ENCODE measurements at regions not wholly inside any gene's neighbourhood (a gene's known extent, or its start where the extent isn't known, plus 50 kb on each side); places are given as distances from the start of the nearest gene placed in this dataset.

GRCh38 chr9:80156262-80156661 is 584.5 kb downstream of the TLE4 start:
- Histone ChIP-seq H3K4me1 (ENCODE audit: insufficient read depth, low read length) (peaks cover 11% of the 10 kb centered on the region; the same call in 1 of the 2 replicates), H3K9me3 (ENCODE audit: insufficient read depth, low read depth, low read length) (0 out of 2 replicates have a peak, but pooled peaks cover 9% of the 10 kb centered on the region), H3K4me3 (ENCODE audit: low read length) (no peak overlapping the region), H3K9ac (ENCODE audit: low read depth, low read length) (no peak overlapping the region), H3K36me3 (ENCODE audit: insufficient read depth, low read depth, low read length) (no peaks in the 10 kb centered on the region), H3K27ac (ENCODE audit: low read length) (no peak overlapping the region), H3K27me3 (ENCODE audit: insufficient read depth, low read length) (no peaks in the 10 kb centered on the region)

GRCh38 chr9:80147866-80148265 is 576.1 kb downstream of the TLE4 start:
- Histone ChIP-seq H3K4me3 (ENCODE audit: low read length) (no peak overlapping the region), H3K27ac (ENCODE audit: low read length) (no peak overlapping the region), H3K4me1 (ENCODE audit: insufficient read depth, low read length) (no peaks in the 10 kb centered on the region), H3K9ac (ENCODE audit: low read depth, low read length) (no peak overlapping the region), H3K36me3 (ENCODE audit: insufficient read depth, low read depth, low read length) (no peaks in the 10 kb centered on the region), H3K9me3 (ENCODE audit: insufficient read depth, low read depth, low read length) (no peaks in the 10 kb centered on the region; the same call in 1 of the 2 replicates), H3K27me3 (ENCODE audit: insufficient read depth, low read length) (no peaks in the 10 kb centered on the region)

- no peak overlapping the region for H3K27ac ChIP-seq (ENCODE audit: low read length)
These were observed 574.7 kb downstream of the TLE4 start for GRCh38 chr9:80146466-80146865.

GRCh38 chr9:80144856-80145255 is 573.1 kb downstream of the TLE4 start:
- Histone ChIP-seq H3K27ac (ENCODE audit: low read length) (no peak overlapping the region), H3K27me3 (ENCODE audit: insufficient read depth, low read length) (no peaks in the 10 kb centered on the region), H3K4me3 (ENCODE audit: low read length) (no peak overlapping the region), H3K36me3 (ENCODE audit: insufficient read depth, low read depth, low read length) (no peaks in the 10 kb centered on the region), H3K9ac (ENCODE audit: low read depth, low read length) (no peak overlapping the region), H3K9me3 (ENCODE audit: insufficient read depth, low read depth, low read length) (no peaks in the 10 kb centered on the region; the same call in 1 of the 2 replicates), H3K4me1 (ENCODE audit: insufficient read depth, low read length) (no peaks in the 10 kb centered on the region)

More at GRCh38 chr9:80146466-80146865, 574.7 kb downstream of the TLE4 start:
- Histone ChIP-seq H3K4me3 (ENCODE audit: low read length) (no peak overlapping the region), H3K27me3 (ENCODE audit: insufficient read depth, low read length) (no peaks in the 10 kb centered on the region), H3K9ac (ENCODE audit: low read depth, low read length) (no peak overlapping the region), H3K9me3 (ENCODE audit: insufficient read depth, low read depth, low read length) (no peaks in the 10 kb centered on the region; the same call in 1 of the 2 replicates), H3K36me3 (ENCODE audit: insufficient read depth, low read depth, low read length) (no peaks in the 10 kb centered on the region), H3K4me1 (ENCODE audit: insufficient read depth, low read length) (no peaks in the 10 kb centered on the region)

- Histone ChIP-seq H3K36me3 (ENCODE audit: insufficient read depth, low read depth, low read length) (no peaks in the 10 kb centered on the region), H3K9ac (ENCODE audit: low read depth, low read length) (no peak overlapping the region), H3K27me3 (ENCODE audit: insufficient read depth, low read length) (no peaks in the 10 kb centered on the region), H3K4me1 (ENCODE audit: insufficient read depth, low read length) (no peaks in the 10 kb centered on the region), H3K4me3 (ENCODE audit: low read length) (no peak overlapping the region), H3K9me3 (ENCODE audit: insufficient read depth, low read depth, low read length) (no peaks in the 10 kb centered on the region), H3K27ac (ENCODE audit: low read length) (no peak overlapping the region)
These were observed 572.6 kb downstream of the TLE4 start for GRCh38 chr9:80144406-80144805.

- Histone ChIP-seq H3K27ac (ENCODE audit: low read length) (no peak overlapping the region), H3K9ac (ENCODE audit: low read depth, low read length) (no peak overlapping the region), H3K27me3 (ENCODE audit: insufficient read depth, low read length) (no peaks in the 10 kb centered on the region), H3K4me3 (ENCODE audit: low read length) (no peak overlapping the region), H3K9me3 (ENCODE audit: insufficient read depth, low read depth, low read length) (no peaks in the 10 kb centered on the region), H3K4me1 (ENCODE audit: insufficient read depth, low read length) (no peaks in the 10 kb centered on the region), H3K36me3 (ENCODE audit: insufficient read depth, low read depth, low read length) (no peaks in the 10 kb centered on the region)
These were observed 572.1 kb downstream of the TLE4 start for GRCh38 chr9:80143899-80144298.

- Histone ChIP-seq H3K27me3 (ENCODE audit: insufficient read depth, low read length) (no peaks in the 10 kb centered on the region), H3K4me1 (ENCODE audit: insufficient read depth, low read length) (peaks cover 7% of the 10 kb centered on the region; the same call in 1 of the 2 replicates), H3K27ac (ENCODE audit: low read length) (no peak overlapping the region), H3K9me3 (ENCODE audit: insufficient read depth, low read depth, low read length) (no peaks in the 10 kb centered on the region), H3K4me3 (ENCODE audit: low read length) (no peak overlapping the region), H3K36me3 (ENCODE audit: insufficient read depth, low read depth, low read length) (no peaks in the 10 kb centered on the region), H3K9ac (ENCODE audit: low read depth, low read length) (no peak overlapping the region)
These were observed 562.7 kb downstream of the TLE4 start for GRCh38 chr9:80134487-80134886.

GRCh38 chr9:80131627-80132026 is 559.9 kb downstream of the TLE4 start:
- no peak overlapping the region for H3K9ac ChIP-seq (ENCODE audit: low read depth, low read length)
- no peaks in the 10 kb centered on the region for H3K9me3 ChIP-seq (ENCODE audit: insufficient read depth, low read depth, low read length)
- H3K4me3 ChIP-seq (ENCODE audit: low read length), result no peak overlapping the region
- H3K27ac ChIP-seq (ENCODE audit: low read length), result no peak overlapping the region
- no peaks in the 10 kb centered on the region for H3K27me3 ChIP-seq (ENCODE audit: insufficient read depth, low read length)
- peaks cover 7% of the 10 kb centered on the region; the same call in 1 of the 2 replicates for H3K4me1 ChIP-seq (ENCODE audit: insufficient read depth, low read length)
- no peaks in the 10 kb centered on the region for H3K36me3 ChIP-seq (ENCODE audit: insufficient read depth, low read depth, low read length)

- Histone ChIP-seq H3K27me3 (ENCODE audit: insufficient read depth, low read length) (no peaks in the 10 kb centered on the region), H3K9ac (ENCODE audit: low read depth, low read length) (no peak overlapping the region), H3K4me1 (ENCODE audit: insufficient read depth, low read length) (no peaks in the 10 kb centered on the region), H3K36me3 (ENCODE audit: insufficient read depth, low read depth, low read length) (no peaks in the 10 kb centered on the region), H3K4me3 (ENCODE audit: low read length) (no peak overlapping the region), H3K9me3 (ENCODE audit: insufficient read depth, low read depth, low read length) (no peaks in the 10 kb centered on the region), H3K27ac (ENCODE audit: low read length) (no peak overlapping the region)
These were observed 556.2 kb downstream of the TLE4 start for GRCh38 chr9:80127920-80128319.

- no peaks in the 10 kb centered on the region for H3K27me3 ChIP-seq (ENCODE audit: insufficient read depth, low read length)
- no peak overlapping the region for H3K4me3 ChIP-seq (ENCODE audit: low read length)
- no peaks in the 10 kb centered on the region for H3K9me3 ChIP-seq (ENCODE audit: insufficient read depth, low read depth, low read length)
- no peak overlapping the region for H3K9ac ChIP-seq (ENCODE audit: low read depth, low read length)
- H3K4me1 ChIP-seq (ENCODE audit: insufficient read depth, low read length), result no peaks in the 10 kb centered on the region
- H3K36me3 ChIP-seq (ENCODE audit: insufficient read depth, low read depth, low read length), result no peaks in the 10 kb centered on the region
- no peak overlapping the region for H3K27ac ChIP-seq (ENCODE audit: low read length)
These were observed 554.0 kb downstream of the TLE4 start for GRCh38 chr9:80125731-80126264.

GRCh38 chr9:80117031-80117430 is 545.3 kb downstream of the TLE4 start:
- H3K27ac ChIP-seq (ENCODE audit: low read length), result no peak overlapping the region
- no peak overlapping the region for H3K4me3 ChIP-seq (ENCODE audit: low read length)
- no peaks in the 10 kb centered on the region for H3K9me3 ChIP-seq (ENCODE audit: insufficient read depth, low read depth, low read length)
- H3K36me3 ChIP-seq (ENCODE audit: insufficient read depth, low read depth, low read length), result no peaks in the 10 kb centered on the region
- H3K27me3 ChIP-seq (ENCODE audit: insufficient read depth, low read length), result no peaks in the 10 kb centered on the region
- H3K9ac ChIP-seq (ENCODE audit: low read depth, low read length), result no peak overlapping the region
- no peaks in the 10 kb centered on the region for H3K4me1 ChIP-seq (ENCODE audit: insufficient read depth, low read length)

GRCh38 chr9:80114241-80114640 is 542.5 kb downstream of the TLE4 start:
- Histone ChIP-seq H3K27me3 (ENCODE audit: insufficient read depth, low read length) (no peaks in the 10 kb centered on the region), H3K27ac (ENCODE audit: low read length) (no peak overlapping the region), H3K9me3 (ENCODE audit: insufficient read depth, low read depth, low read length) (no peaks in the 10 kb centered on the region)

More at GRCh38 chr9:80114241-80114640, 542.5 kb downstream of the TLE4 start:
- H3K4me1 ChIP-seq (ENCODE audit: insufficient read depth, low read length), result no peaks in the 10 kb centered on the region
- H3K9ac ChIP-seq (ENCODE audit: low read depth, low read length), result no peak overlapping the region
- H3K4me3 ChIP-seq (ENCODE audit: low read length), result no peak overlapping the region
- no peaks in the 10 kb centered on the region for H3K36me3 ChIP-seq (ENCODE audit: insufficient read depth, low read depth, low read length)

Measured in iPS-20b (cell line).